ENCODE measurements at regions not wholly inside any gene's neighbourhood (a gene's known extent, or its start where the extent isn't known, plus 50 kb on each side); places are given as distances from the start of the nearest gene placed in this dataset.

DNA sequence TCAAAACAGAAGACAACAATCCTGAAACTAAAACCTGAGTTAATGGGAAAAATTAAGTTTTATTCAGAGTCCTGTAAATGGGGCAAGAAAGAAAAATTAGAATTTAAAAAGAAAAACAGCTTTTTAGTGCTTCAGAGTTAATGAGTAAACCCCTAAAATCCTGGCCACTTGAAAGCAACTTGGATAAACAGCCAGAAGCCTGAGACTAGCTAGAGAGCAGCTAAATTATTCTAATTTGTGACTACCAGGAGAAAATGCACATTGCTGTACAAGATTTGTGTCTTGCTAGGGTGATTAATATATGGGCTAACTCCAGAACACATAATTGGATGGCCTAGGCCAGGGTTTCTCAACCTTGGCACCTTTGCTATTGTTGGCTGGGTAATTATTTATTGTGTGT lies 62.4 kb upstream of the ARG1 start:
- H3K27me3 ChIP-seq (replicated peaks; ENCODE audit: control insufficient read depth, insufficient read depth, low read length), result no peaks in the 10 kb centered on the region
- no peak overlapping the region for H3K4me3 ChIP-seq (replicated peaks; ENCODE audit: low read depth, low read length)
- no peak for DNase-seq (ENCODE audit: extremely low read depth, insufficient read length)
- no peaks in the 10 kb centered on the region for H3K36me3 ChIP-seq (ENCODE audit: control insufficient read depth, insufficient read depth, low read length)
- TF ChIP-seq, protein P1, sequence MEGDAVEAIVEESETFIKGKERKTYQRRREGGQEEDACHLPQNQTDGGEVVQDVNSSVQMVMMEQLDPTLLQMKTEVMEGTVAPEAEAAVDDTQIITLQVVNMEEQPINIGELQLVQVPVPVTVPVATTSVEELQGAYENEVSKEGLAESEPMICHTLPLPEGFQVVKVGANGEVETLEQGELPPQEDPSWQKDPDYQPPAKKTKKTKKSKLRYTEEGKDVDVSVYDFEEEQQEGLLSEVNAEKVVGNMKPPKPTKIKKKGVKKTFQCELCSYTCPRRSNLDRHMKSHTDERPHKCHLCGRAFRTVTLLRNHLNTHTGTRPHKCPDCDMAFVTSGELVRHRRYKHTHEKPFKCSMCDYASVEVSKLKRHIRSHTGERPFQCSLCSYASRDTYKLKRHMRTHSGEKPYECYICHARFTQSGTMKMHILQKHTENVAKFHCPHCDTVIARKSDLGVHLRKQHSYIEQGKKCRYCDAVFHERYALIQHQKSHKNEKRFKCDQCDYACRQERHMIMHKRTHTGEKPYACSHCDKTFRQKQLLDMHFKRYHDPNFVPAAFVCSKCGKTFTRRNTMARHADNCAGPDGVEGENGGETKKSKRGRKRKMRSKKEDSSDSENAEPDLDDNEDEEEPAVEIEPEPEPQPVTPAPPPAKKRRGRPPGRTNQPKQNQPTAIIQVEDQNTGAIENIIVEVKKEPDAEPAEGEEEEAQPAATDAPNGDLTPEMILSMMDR (IDR thresholded peaks at IDR 0.05; ENCODE audit: insufficient read depth, low read length, poor library complexity, severe bottlenecking), result no peak

DNA sequence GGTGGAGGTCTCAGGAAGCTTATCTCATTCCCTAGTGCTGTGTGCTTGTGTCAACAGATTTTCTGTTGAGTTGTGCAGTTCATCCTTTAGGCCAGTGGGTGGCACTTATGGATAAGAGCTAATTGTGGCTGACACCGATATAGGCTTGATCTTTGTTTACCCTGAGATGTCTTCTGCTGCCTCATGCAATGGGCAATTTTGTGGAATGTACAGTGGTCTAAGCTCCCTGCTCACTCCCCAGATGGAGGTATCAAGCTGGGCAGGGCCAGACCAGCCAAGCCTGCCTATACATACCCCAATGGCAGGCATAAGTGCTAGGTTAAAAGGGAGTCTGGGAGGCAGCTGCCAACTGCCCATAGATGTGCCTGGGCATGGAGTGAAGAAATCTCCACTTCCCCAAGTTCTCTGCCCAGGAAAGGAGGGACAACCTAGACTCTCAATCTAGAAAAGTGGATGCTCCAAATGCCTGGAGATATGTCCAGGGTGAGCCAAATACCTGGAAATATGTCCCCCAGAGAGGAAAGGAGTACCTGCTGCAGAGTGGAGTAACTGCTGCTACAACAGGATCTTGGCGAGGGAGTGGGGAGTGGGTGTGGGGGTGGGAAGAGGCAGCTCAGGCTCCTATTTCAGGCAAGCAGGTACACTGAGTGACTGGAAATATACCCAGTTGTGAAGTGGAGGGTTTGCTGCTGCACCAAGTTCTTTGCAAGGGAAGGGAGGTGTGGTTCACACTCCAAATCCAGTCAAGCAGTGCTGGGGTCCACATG lies 53.2 kb upstream of the ARG1 start:
- no peaks in the 10 kb centered on the region for H3K27me3 ChIP-seq (replicated peaks; ENCODE audit: control insufficient read depth, insufficient read depth, low read length)
- TF ChIP-seq, protein P1 (IDR thresholded peaks at IDR 0.05; ENCODE audit: insufficient read depth, low read length, poor library complexity, severe bottlenecking), result peak; percentile 69
- no peak for DNase-seq (ENCODE audit: extremely low read depth, insufficient read length)
- H3K36me3 ChIP-seq (ENCODE audit: control insufficient read depth, insufficient read depth, low read length), result no peaks in the 10 kb centered on the region
- H3K4me3 ChIP-seq (replicated peaks; ENCODE audit: low read depth, low read length), result no peak overlapping the region
